Stimulated activated memory B cell treated with anti-CD40 and anti-IgM and Interleukin-4, amounts not matched to agents 10 μg/mL and 1 μg/mL and 100 μg/mL, for 72 hours (primary cell): ENCODE measurements at regions not wholly inside any gene's neighbourhood (a gene's known extent, or its start where the extent isn't known, plus 50 kb on each side); places are given as distances from the start of the nearest gene placed in this dataset.

ENCODE experiments used
- ATAC-seq: fragments of 150-1000 bp; cut with Tn5 transposase; 2 replicates; pipeline ENCODE4 v1.10.0; 2021
- H3K27ac Mint-ChIP-seq: one replicate; pipeline ENCODE4 v1.8.0; 2022; ENCODE audit warnings: mild to moderate bottlenecking, mixed read lengths
- H3K27me3 Mint-ChIP-seq: one replicate; pipeline ENCODE4 v1.8.0; 2022; ENCODE audit warnings: mixed read lengths
- H3K36me3 Mint-ChIP-seq: one replicate; pipeline ENCODE4 v1.8.0; 2022; ENCODE audit warnings: mixed read lengths
- H3K4me1 Mint-ChIP-seq: one replicate; pipeline ENCODE4 v1.8.0; 2022; ENCODE audit warnings: mixed read lengths
- H3K4me3 Mint-ChIP-seq: one replicate; pipeline ENCODE4 v1.8.0; 2022; ENCODE audit warnings: mild to moderate bottlenecking, moderate library complexity, mixed read lengths
- H3K9me3 Mint-ChIP-seq: one replicate; pipeline ENCODE4 v1.8.0; 2022; ENCODE audit warnings: mixed read lengths

DNA sequence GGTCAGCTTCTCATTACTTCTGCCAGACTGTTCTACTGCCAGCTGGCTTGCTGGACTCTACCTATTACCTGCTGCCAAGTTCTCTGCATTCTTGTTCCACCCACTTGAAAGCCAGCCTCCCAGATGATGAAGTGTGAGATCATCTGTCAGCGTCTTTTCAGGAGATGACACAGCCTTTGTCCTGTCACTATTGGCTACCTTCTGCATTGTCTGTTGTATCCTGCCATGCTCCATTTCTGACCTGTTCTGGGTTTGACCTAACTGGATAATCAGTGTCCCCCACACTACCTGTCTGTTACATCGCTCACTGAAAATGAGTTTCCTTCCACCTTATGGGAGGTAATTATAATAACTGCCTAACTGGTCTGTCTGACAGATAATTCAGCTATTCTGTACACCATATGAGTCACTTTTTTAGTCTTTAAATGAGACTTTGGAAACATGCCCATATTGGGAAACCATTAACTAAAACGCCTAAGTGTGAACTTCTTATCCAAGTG lies 520.6 kb downstream of the METTL4 start:
- H3K9me3 Mint-ChIP-seq: no peaks in the 10 kb centered on the region
- H3K27ac Mint-ChIP-seq: no peak overlapping the region
- H3K36me3 Mint-ChIP-seq: no peaks in the 10 kb centered on the region
- ATAC-seq: no peak
- no peaks in the 10 kb centered on the region for H3K27me3 Mint-ChIP-seq
- no peaks in the 10 kb centered on the region for H3K4me1 Mint-ChIP-seq
- no peak overlapping the region for H3K4me3 Mint-ChIP-seq

DNA sequence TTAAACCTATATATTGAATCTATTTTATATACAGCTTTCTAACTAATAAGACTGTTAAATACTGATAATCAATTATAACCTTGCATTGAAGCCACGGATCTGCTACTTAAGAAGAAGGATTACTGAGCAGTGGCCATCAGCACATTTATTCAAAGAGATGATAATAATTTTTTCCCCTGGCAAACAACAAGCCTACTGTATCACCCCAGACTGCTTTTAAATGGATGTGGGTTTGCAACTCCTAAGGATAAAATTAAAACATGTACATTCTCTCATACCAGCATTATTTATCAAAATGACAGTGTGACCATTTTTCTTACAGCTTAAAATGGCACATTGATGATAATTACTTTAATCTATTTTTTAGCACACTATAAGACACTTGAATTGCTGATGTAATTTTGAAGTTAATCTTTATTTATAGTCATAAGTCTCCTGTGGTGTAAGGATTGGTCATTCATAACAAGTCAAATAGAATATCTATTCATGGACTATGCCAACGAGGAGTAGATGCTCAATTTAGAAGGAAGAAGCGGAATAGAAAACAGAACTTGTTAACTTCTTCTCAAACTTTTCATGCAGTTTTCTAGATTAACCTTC lies 517.7 kb downstream of the METTL4 start:
- peaks cover 10% of the 10 kb centered on the region for H3K27me3 Mint-ChIP-seq
- no peak overlapping the region for H3K27ac Mint-ChIP-seq
- no peak overlapping the region for H3K4me3 Mint-ChIP-seq
- no peaks in the 10 kb centered on the region for H3K36me3 Mint-ChIP-seq
- no peaks in the 10 kb centered on the region for H3K4me1 Mint-ChIP-seq
- no peaks in the 10 kb centered on the region for H3K9me3 Mint-ChIP-seq
- no peak for ATAC-seq

DNA sequence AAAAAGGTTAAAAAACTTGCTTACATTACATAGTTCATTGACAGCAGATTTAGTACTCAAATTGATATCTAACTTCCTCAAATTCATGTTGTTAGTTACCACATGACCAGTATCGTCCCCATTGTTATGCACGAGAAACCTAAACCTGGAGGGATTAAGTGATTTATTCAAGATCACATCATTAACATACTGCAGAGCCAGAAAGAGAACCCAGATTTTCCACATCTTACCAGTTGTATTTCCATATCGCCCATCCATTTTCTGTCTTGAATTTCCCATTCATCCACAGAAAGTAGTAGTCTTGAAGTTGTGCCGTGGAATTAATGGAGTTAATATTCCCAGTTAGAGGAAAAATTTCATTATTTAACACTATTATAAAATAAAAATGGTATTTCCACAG lies 512.0 kb downstream of the METTL4 start:
- peaks cover 8% of the 10 kb centered on the region for H3K9me3 Mint-ChIP-seq
- H3K36me3 Mint-ChIP-seq: no peaks in the 10 kb centered on the region
- H3K4me3 Mint-ChIP-seq: no peak overlapping the region
- peaks cover 10% of the 10 kb centered on the region for H3K27me3 Mint-ChIP-seq
- H3K4me1 Mint-ChIP-seq: no peaks in the 10 kb centered on the region
- ATAC-seq: no peak
- H3K27ac Mint-ChIP-seq: no peak overlapping the region

DNA sequence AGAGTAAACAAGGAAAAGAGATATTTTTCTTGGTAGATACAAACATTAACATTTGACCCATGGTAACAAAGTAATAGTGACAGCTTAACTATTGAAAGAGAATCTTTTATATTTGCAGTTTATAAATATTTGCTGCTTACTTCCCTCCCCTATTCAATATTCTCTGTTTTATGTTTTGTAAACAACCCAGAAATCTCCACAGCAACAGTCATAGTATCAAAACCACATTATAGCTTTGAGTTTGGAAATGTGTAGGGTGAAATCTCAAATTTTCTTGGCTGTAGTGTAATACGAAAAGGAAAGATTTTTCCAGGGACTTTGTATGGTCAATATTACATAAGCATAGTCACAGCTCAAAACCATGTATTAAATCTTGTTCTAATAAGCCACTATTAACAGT lies 511.2 kb downstream of the METTL4 start:
- H3K4me3 Mint-ChIP-seq: no peak overlapping the region
- no peaks in the 10 kb centered on the region for H3K4me1 Mint-ChIP-seq
- H3K27ac Mint-ChIP-seq: no peak overlapping the region
- H3K27me3 Mint-ChIP-seq: peaks cover 10% of the 10 kb centered on the region
- ATAC-seq: no peak
- H3K36me3 Mint-ChIP-seq: no peaks in the 10 kb centered on the region
- H3K9me3 Mint-ChIP-seq: peaks cover 14% of the 10 kb centered on the region

DNA sequence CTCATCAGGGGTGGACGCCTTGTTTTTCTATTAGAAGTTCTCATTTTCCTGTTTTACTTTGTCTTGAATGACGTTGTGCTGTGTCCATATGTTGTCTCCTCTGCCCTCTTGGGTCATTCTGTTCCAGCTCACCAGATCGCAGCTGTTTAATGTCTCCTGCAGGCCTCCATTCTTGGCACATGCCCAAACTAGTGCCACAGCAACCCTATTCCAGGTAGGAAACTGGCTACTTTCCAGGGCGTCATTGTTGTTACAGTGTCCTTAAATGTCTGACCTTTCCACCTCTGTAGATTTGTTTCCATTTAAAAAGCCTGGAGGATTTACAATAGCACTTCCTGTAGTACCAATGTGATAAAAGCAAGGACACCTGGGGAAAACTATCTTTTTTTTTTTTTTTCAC lies 500.7 kb downstream of the METTL4 start:
- H3K9me3 Mint-ChIP-seq: no peaks in the 10 kb centered on the region
- H3K27ac Mint-ChIP-seq: no peak overlapping the region
- no peak for ATAC-seq
- H3K27me3 Mint-ChIP-seq: no peaks in the 10 kb centered on the region
- H3K4me1 Mint-ChIP-seq: no peaks in the 10 kb centered on the region
- no peaks in the 10 kb centered on the region for H3K36me3 Mint-ChIP-seq
- no peak overlapping the region for H3K4me3 Mint-ChIP-seq

DNA sequence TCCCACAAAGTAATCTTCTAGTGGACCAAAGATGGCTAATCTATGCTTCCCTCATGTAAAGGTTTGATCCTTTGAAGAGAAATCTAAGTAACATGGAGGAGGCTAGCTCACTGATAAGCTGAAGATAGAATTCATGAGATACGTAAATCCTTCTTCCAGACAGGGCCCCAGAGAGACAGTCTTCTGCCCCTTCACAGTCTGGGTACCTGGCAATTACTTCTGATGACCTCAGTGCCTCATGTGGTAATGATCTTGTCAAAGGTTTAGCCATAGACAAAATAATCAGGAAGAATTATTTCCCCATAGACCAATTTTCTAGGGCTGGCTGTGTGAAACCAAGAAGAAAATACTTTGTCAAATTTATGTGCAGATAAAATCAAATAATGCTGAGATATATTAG lies 495.8 kb downstream of the METTL4 start:
- H3K4me1 Mint-ChIP-seq: no peaks in the 10 kb centered on the region
- no peak for ATAC-seq
- H3K9me3 Mint-ChIP-seq: no peaks in the 10 kb centered on the region
- no peak overlapping the region for H3K4me3 Mint-ChIP-seq
- no peak overlapping the region for H3K27ac Mint-ChIP-seq
- H3K27me3 Mint-ChIP-seq: no peaks in the 10 kb centered on the region
- no peaks in the 10 kb centered on the region for H3K36me3 Mint-ChIP-seq

DNA sequence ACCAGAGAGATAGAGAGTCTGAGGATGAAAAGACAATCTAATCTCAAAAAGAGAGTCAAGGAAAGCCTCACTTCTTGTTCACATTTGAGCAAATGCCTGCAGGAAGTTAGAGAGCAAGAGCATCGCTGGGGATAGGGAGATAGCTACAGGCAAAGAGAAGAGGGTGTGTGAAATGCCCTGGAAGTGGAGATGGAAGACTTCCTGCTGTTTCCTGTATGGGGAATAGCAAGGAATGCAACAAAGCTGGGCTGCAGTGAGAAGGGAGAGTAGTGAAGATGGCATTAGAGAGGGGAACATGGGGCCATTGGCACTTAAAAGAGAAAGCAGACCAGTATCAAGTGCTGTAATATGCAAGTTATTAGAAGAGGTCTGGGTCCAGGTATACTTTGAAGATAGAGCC lies 488.6 kb downstream of the METTL4 start:
- Mint-ChIP-seq H3K27me3 (no peaks in the 10 kb centered on the region), H3K27ac (no peak overlapping the region), H3K9me3 (no peaks in the 10 kb centered on the region), H3K36me3 (no peaks in the 10 kb centered on the region), H3K4me3 (no peak overlapping the region), H3K4me1 (no peaks in the 10 kb centered on the region)
- no peak for ATAC-seq

DNA sequence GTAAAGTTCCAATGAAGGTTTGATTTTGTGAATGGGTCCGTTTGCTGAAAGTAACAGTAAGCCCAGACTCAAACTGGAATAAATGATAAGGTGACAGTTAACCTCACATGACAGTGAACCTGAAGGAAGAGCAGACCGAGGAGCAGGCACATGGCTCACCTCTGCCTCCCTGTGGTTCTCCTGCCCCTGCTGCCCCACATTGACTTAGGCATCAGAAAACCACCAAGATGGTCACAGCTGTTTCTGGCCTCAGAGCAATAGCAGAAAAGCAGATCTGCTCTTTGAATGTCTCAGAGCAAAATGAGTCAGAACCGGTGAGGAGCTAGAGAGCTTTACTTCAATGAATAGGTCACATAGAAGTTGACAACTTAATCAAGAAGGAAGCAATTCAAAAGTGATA lies 487.6 kb downstream of the METTL4 start:
- H3K4me3 Mint-ChIP-seq: no peak overlapping the region
- H3K27ac Mint-ChIP-seq: no peak overlapping the region
- no peaks in the 10 kb centered on the region for H3K9me3 Mint-ChIP-seq
- no peak for ATAC-seq
- H3K36me3 Mint-ChIP-seq: no peaks in the 10 kb centered on the region
- no peaks in the 10 kb centered on the region for H3K27me3 Mint-ChIP-seq
- no peaks in the 10 kb centered on the region for H3K4me1 Mint-ChIP-seq

DNA sequence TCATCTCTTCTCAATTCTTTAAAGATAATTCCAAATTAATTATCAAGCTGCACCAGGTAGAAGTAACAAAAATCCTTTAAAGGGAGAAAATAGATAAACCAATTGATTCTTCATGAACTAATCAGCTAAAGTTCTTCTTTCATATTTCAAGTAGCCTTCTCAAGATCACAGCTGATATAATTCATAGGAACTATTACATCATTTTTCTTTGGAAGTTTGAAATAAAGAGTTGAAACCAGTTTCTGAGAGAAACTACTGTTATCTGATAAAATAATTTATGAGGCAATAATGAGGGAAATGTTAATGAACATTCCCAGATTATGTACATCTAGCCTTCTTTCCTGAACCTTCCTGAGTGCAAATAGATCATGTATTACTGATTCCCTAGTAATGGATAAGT lies 484.9 kb downstream of the METTL4 start:
- Mint-ChIP-seq H3K4me1 (no peaks in the 10 kb centered on the region), H3K27me3 (no peaks in the 10 kb centered on the region), H3K9me3 (no peaks in the 10 kb centered on the region), H3K4me3 (no peak overlapping the region), H3K36me3 (no peaks in the 10 kb centered on the region), H3K27ac (no peak overlapping the region)
- no peak for ATAC-seq

DNA sequence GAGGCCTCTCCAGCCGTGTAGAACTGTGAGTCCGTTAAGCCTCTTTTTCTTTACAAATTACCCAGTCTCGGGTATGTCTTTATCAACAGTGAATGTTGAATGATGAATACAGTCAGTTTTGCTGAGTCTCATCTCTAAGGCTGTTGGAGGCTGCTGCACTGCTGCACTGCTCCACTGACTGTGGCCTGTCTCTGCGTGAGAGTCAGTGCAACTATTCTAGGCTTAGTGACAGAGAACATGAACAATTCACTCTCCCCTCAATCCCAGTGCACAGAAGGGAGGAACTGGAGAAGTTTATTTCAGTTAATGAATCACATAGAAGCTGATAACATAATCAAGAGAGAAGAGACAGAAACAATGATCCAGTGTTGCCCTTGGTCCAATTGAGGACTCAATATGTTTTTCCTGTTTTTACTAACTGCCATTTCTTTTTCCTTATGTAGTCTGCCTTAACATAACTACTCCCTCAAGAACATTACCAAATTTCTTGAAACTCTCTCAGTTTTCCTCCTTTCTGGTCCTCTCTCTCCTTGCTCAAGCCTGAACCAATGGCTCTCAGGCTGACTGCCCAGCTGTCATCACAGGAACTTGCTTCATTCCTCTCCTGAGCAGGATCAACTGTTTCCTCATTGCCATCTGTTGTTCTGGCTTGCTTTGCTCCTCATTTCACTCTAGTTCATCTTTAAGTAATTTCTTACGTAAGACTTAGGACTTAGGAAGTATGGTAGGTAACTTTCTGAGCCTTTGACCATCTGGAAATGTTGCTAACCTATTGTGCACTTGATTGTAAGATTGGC lies 483.2 kb downstream of the METTL4 start:
- Mint-ChIP-seq H3K4me3 (no peak overlapping the region), H3K9me3 (no peaks in the 10 kb centered on the region), H3K27me3 (no peaks in the 10 kb centered on the region), H3K36me3 (no peaks in the 10 kb centered on the region), H3K27ac (no peak overlapping the region), H3K4me1 (no peaks in the 10 kb centered on the region)
- no peak for ATAC-seq

DNA sequence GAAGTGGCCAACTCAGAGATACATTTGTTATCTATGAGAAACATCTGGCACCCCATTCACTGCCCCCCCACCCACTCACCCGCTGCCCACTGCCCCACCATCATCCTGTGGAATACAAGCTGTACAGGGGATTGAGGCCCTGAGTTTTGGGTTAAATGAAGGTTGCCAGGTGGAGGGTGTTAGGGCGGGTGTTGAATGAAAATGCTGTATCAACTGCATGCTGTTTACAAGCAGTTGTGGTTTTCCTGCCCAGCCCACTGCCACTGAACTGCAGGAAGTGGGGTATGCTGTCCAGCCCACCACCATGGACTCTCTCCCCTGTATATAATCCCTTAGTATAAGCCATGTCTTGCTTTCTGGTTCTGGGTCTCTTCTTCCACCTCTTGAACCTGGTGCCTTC lies 481.9 kb downstream of the METTL4 start:
- no peaks in the 10 kb centered on the region for H3K4me1 Mint-ChIP-seq
- no peaks in the 10 kb centered on the region for H3K27me3 Mint-ChIP-seq
- no peaks in the 10 kb centered on the region for H3K9me3 Mint-ChIP-seq
- H3K36me3 Mint-ChIP-seq: no peaks in the 10 kb centered on the region
- ATAC-seq: no peak
- H3K27ac Mint-ChIP-seq: no peak overlapping the region
- H3K4me3 Mint-ChIP-seq: no peak overlapping the region

DNA sequence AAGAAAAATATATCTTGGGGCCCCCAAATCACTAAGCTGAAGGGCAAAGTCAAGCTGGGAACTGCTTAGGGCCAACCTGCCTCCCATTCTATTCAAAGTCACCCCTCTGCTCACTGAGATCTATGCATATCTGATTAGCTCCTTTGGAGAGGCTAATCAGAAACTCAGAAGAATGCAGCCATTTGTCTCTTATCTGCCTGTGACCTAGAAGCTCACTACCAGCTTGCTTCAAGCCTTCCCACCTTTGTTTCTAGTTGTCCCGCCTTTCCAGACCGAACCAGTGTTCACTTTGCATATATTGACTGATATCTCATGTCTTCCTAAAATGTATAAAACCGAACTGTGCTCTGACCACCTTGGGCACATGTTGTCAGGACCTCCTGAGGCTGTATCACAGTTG lies 479.4 kb downstream of the METTL4 start:
- no peaks in the 10 kb centered on the region for H3K36me3 Mint-ChIP-seq
- no peaks in the 10 kb centered on the region for H3K27me3 Mint-ChIP-seq
- no peaks in the 10 kb centered on the region for H3K4me1 Mint-ChIP-seq
- no peak overlapping the region for H3K4me3 Mint-ChIP-seq
- H3K27ac Mint-ChIP-seq: no peak overlapping the region
- no peaks in the 10 kb centered on the region for H3K9me3 Mint-ChIP-seq
- ATAC-seq: no peak

DNA sequence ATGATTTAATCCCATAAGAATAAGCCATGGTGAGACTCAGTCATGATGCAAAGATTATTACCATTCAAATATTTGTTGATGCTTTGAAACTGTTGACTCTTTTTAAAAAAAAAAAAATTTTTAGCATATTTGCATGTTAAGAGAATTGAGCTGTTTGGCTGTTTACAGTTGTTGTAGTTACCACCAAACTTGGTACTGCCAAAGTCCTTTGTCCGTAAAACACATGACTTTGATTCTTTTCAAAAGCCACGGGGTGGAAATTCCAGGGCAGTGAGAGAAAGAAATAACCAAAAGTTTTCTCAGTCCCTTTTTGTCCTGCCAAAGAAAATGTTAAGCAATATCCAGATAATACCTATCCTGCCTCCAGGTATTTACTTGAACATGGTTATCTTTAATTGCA lies 474.8 kb downstream of the METTL4 start:
- no peak overlapping the region for H3K4me3 Mint-ChIP-seq
- H3K4me1 Mint-ChIP-seq: peaks cover 1% of the 10 kb centered on the region

DNA sequence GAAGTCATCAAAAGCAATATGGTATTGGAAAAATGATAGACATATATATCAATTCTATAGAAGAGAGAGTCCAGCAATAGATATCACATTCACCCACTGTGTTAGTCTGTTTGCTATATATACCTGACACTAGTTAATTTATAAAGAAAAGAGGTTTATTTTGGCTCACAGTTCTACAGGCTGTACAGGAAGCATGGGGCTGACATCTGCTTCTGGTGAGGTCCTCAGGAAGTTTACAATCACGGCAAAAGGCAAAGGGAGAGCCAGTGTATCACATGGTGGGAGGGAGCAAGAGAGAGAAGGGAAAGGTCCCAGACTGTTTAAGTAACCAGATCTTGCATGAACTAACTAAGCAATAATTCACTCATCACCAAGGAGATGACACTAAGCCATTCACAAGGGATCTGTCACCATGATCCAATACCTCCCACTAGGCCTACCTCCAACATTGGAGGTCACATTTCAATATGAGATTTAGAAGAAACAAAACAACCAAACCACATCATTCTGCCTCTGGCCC lies 470.6 kb downstream of the METTL4 start:
- peaks cover 4% of the 10 kb centered on the region for H3K9me3 Mint-ChIP-seq
- no peak overlapping the region for H3K27ac Mint-ChIP-seq
- H3K36me3 Mint-ChIP-seq: no peaks in the 10 kb centered on the region

More for the DNA sequence above, 474.8 kb downstream of the METTL4 start:
- H3K9me3 Mint-ChIP-seq: peaks cover 4% of the 10 kb centered on the region
- no peaks in the 10 kb centered on the region for H3K27me3 Mint-ChIP-seq
- ATAC-seq: no peak
- H3K36me3 Mint-ChIP-seq: no peaks in the 10 kb centered on the region
- H3K27ac Mint-ChIP-seq: no peak overlapping the region

DNA sequence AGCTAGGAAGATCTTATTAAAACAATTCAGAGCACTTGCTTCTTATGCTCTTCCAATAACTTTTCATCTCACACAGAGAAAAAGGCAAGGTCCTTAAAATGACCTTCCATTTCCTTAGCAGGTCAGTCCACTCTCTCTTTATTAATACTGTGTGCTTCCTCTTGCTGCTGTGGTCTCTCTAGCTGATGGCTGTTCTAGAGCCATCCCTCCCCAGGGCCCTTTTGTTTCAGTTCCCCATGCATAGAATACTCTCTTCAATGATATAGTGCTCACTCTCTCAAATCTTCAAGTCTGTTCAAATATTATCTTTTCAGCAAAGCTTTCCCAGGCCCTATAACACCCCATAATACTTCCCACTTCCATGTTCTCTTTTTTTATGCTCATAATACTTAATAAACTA lies 469.3 kb downstream of the METTL4 start:
- Mint-ChIP-seq H3K27ac (no peak overlapping the region), H3K9me3 (peaks cover 4% of the 10 kb centered on the region), H3K36me3 (no peaks in the 10 kb centered on the region), H3K4me1 (peaks cover 9% of the 10 kb centered on the region), H3K4me3 (no peak overlapping the region), H3K27me3 (no peaks in the 10 kb centered on the region)
- peak; percentile 85 for ATAC-seq

More for the DNA sequence above, 470.6 kb downstream of the METTL4 start:
- Mint-ChIP-seq H3K27me3 (no peaks in the 10 kb centered on the region), H3K4me1 (peaks cover 9% of the 10 kb centered on the region), H3K4me3 (no peak overlapping the region)
- ATAC-seq: no peak

DNA sequence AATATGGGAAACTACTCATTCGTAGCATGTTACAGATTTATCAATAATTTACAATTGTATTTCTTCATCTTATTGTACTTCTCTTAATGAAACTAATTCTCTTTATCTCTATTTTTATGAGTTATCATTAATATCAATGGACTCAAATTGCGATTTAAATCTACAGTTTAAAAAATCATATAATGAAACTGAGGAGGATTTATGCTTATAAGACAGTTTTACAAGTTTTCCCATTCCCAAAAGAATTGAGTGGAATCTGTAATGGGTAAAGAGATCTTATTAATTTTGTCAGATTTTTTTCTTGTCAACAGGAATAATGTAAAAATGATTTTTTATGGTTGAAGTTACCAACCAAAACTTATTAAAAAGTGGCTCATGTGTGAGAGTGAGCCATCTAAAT lies 468.0 kb downstream of the METTL4 start:
- Mint-ChIP-seq H3K27me3 (no peaks in the 10 kb centered on the region), H3K27ac (no peak overlapping the region), H3K9me3 (peaks cover 4% of the 10 kb centered on the region), H3K4me1 (peaks cover 9% of the 10 kb centered on the region), H3K36me3 (no peaks in the 10 kb centered on the region), H3K4me3 (no peak overlapping the region)
- ATAC-seq: no peak
